GM18499 (cell line): ENCODE measurements at regions not wholly inside any gene's neighbourhood (a gene's known extent, or its start where the extent isn't known, plus 50 kb on each side); places are given as distances from the start of the nearest gene placed in this dataset.

Experiments used
- ATAC-seq: cut with Tn5 transposase; IDR thresholded peaks from one replicate; pipeline ENCODE4 v1.9.1; 2021; ENCODE audit warnings: moderate number of reproducible peaks; ENCODE audit not compliant: insufficient read depth, unreplicated experiment

GRCh38 chr6:113339209-113339608 lies 517.9 kb upstream of the MARCKS start:
- ATAC-seq: no peak

GRCh38 chr6:113340371-113340770 lies 516.8 kb upstream of the MARCKS start:
- no peak for ATAC-seq

GRCh38 chr6:113343940-113344339 lies 513.2 kb upstream of the MARCKS start:
- no peak for ATAC-seq

- no peak for ATAC-seq
Measured at GRCh38 chr6:113344969-113345368, 512.2 kb upstream of the MARCKS start.

GRCh38 chr6:113347436-113347835 lies 509.7 kb upstream of the MARCKS start:
- no peak for ATAC-seq

- no peak for ATAC-seq
Measured at GRCh38 chr6:113350461-113350860, 506.7 kb upstream of the MARCKS start.

GRCh38 chr6:113351173-113351834 lies 505.8 kb upstream of the MARCKS start:
- ATAC-seq: no peak

GRCh38 chr6:113352029-113352801 lies 504.9 kb upstream of the MARCKS start:
- ATAC-seq: no peak

GRCh38 chr6:113352831-113353230 lies 504.3 kb upstream of the MARCKS start:
- no peak for ATAC-seq

- no peak for ATAC-seq
Measured at GRCh38 chr6:113353392-113353791, 503.8 kb upstream of the MARCKS start.

- no peak for ATAC-seq
Measured at GRCh38 chr6:113354204-113354895, 502.8 kb upstream of the MARCKS start.

- ATAC-seq: no peak
Measured at GRCh38 chr6:113356139-113356538, 501.0 kb upstream of the MARCKS start.

- ATAC-seq: no peak
Measured at GRCh38 chr6:113357041-113357440, 500.1 kb upstream of the MARCKS start.

GRCh38 chr6:113358063-113358583 lies 499.0 kb upstream of the MARCKS start:
- no peak for ATAC-seq

- no peak for ATAC-seq
Measured at GRCh38 chr6:113359155-113360140, 497.7 kb upstream of the MARCKS start.

GRCh38 chr6:113361014-113361645 lies 496.0 kb upstream of the MARCKS start:
- no peak for ATAC-seq

- ATAC-seq: no peak
Measured at GRCh38 chr6:113362301-113363047, 494.7 kb upstream of the MARCKS start.

- ATAC-seq: no peak
Measured at GRCh38 chr6:113363048-113363798, 493.9 kb upstream of the MARCKS start.
